ENCODE measurements at regions not wholly inside any gene's neighbourhood (a gene's known extent, or its start where the extent isn't known, plus 50 kb on each side); places are given as distances from the start of the nearest gene placed in this dataset.

DNA sequence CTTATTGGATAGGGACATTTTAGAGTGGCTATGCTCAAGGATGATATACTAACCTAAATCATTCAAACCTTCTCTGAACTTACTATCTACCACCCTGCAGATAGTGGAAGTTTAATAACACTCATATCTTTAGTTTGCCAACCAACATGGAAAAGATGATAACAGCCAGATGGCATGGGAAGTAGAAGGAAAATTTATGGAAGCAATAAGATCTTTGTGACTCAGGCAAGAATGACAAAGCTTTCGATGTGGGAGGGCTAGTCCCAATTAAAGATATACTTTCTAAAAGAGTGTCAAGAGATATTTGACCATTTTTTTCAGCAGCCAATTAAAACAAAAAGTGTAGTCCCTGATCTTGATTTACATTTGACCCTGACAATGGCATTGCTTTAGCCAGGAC, 631.7 kb downstream of the RPS29 start:
- peaks cover 0 to 3% of the 10 kb centered on the region in 2 donors for H3K9me3 ChIP-seq
- H3K4me1 ChIP-seq: no peaks in the 10 kb centered on the region
- ATAC-seq (no peak), DNase-seq (no peak)
- H3K27ac ChIP-seq: no peak overlapping the region
- TF ChIP-seq, protein P1, sequence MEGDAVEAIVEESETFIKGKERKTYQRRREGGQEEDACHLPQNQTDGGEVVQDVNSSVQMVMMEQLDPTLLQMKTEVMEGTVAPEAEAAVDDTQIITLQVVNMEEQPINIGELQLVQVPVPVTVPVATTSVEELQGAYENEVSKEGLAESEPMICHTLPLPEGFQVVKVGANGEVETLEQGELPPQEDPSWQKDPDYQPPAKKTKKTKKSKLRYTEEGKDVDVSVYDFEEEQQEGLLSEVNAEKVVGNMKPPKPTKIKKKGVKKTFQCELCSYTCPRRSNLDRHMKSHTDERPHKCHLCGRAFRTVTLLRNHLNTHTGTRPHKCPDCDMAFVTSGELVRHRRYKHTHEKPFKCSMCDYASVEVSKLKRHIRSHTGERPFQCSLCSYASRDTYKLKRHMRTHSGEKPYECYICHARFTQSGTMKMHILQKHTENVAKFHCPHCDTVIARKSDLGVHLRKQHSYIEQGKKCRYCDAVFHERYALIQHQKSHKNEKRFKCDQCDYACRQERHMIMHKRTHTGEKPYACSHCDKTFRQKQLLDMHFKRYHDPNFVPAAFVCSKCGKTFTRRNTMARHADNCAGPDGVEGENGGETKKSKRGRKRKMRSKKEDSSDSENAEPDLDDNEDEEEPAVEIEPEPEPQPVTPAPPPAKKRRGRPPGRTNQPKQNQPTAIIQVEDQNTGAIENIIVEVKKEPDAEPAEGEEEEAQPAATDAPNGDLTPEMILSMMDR (IDR thresholded peaks at IDR 0.05): no peak
- intact Hi-C loops (cut with DNase I): no loop called here
- no peak overlapping the region for H3K4me3 ChIP-seq
- H3K36me3 ChIP-seq: no peaks in the 10 kb centered on the region
- no peaks in the 10 kb centered on the region for H3K27me3 ChIP-seq

DNA sequence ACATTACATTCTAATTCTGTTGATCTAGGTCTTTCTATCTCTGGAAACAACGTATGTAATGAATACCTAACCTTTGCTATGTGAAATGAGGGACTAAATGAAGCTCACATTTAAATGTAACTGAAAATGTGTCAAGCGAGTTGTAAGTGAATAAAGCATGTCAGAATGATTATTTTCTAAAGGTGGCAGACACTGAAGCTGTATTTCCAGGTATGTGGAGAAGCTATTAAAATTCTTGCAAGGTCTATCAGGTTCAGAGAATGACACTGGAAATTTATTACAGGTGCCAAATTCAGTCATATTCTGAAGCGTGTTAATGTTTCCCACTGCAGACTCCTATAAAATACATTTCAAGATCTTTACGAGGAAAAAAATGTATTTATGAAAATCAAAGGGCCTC, 641.4 kb downstream of the RPS29 start:
- Histone ChIP-seq H3K36me3 (no peaks in the 10 kb centered on the region), H3K27ac (no peak overlapping the region), H3K27me3 (no peaks in the 10 kb centered on the region), H3K9me3 (no peaks in the 10 kb centered on the region), H3K4me1 (no peaks in the 10 kb centered on the region), H3K4me3 (no peak overlapping the region)
- intact Hi-C loops (cut with DNase I): no loop called here
- TF ChIP-seq, protein P1 (IDR thresholded peaks at IDR 0.05): no peak
- no peak for DNase-seq
- ATAC-seq: no peak

DNA sequence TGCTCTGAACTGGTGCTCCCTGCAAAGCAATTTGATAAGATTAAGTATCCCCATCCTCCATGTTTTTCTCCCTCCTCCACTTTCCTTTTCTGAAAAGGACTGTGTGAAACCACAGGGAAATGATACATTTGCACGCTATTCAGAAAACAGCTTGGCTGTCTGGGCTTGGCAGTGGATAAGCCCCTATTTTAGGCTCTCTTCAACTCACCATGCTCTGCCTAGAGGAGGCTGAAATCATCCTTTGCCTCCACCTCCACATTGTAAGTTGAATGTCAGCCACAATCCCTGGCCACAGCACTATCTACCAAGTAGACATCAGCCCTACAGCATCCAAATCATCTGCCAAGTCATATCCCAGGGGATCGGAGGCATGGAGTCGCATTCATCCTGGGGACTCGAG, 642.3 kb downstream of the RPS29 start:
- Histone ChIP-seq H3K27me3 (no peaks in the 10 kb centered on the region), H3K4me3 (no peak overlapping the region), H3K36me3 (no peaks in the 10 kb centered on the region), H3K9me3 (no peaks in the 10 kb centered on the region), H3K4me1 (no peaks in the 10 kb centered on the region), H3K27ac (no peak overlapping the region)
- TF ChIP-seq, protein P1 (IDR thresholded peaks at IDR 0.05): no peak
- DNase-seq (no peak), ATAC-seq (no peak)
- intact Hi-C loops (cut with DNase I): no loop called here

DNA sequence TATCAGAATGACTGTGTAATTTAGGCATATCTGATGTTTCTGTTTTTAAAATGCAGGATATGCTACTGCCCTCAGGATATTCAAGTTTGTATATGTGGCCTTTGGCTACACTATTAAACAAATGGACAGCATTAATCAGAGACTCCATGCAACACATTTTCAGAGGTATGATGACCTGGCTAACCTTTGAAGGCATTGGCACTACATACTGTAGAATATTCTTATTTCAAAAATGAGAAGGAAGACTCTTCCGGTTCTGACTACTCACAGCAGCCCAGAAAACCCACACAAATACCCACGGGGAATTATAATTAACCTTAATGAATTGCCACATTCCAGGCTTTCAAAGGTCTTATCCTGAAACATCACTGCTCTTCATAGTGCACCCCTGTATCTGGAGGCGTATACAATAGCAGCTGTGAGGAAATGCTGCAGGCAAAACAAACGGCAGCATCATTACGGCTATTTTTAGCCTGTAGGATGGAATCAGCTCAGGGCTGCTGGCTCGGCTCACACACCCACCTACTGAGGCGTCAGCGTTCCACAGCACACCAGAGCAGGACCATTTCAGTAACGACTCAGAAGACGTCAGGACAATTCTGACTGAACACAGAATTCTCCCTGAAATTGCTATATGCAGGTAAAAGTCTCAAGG, 648.5 kb downstream of the RPS29 start:
- ATAC-seq: no peak
- no peaks in the 10 kb centered on the region for H3K4me1 ChIP-seq
- no peaks in the 10 kb centered on the region for H3K27me3 ChIP-seq
- H3K4me3 ChIP-seq: no peak overlapping the region
- no peak overlapping the region for H3K27ac ChIP-seq
- no peak for DNase-seq
- no peaks in the 10 kb centered on the region for H3K36me3 ChIP-seq
- TF ChIP-seq, protein P1 (IDR thresholded peaks at IDR 0.05): no peak
- intact Hi-C loops (cut with DNase I): no loop called here
- H3K9me3 ChIP-seq: no peaks in the 10 kb centered on the region

DNA sequence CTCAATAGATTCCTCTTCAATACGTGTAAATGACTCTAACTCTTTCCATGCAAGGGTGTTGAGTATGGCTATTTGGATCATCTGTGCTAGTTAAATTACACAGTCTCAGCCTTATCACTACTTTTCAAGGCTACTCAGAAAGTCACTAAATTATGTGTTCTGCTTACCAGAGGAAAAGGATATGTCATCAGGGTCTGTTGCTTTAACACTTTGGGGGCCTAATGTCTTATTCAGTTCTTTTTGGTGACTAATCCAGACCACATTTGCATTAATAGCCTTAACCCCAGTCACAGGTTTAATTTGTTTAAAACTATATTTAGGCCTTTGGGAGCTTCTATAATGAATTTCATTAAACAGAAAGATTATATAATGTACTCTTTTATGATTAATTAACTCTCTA, 649.3 kb downstream of the RPS29 start:
- no peak for DNase-seq
- intact Hi-C loops (cut with DNase I): no loop called here
- Histone ChIP-seq H3K4me1 (no peaks in the 10 kb centered on the region), H3K4me3 (no peak overlapping the region), H3K36me3 (no peaks in the 10 kb centered on the region), H3K9me3 (no peaks in the 10 kb centered on the region), H3K27ac (no peak overlapping the region), H3K27me3 (no peaks in the 10 kb centered on the region)
- ATAC-seq: no peak
- TF ChIP-seq, protein P1 (IDR thresholded peaks at IDR 0.05): no peak

Data from left lung (tissue), 4 donors.